T-helper 1 cell treated with Interleukin-12 subunit alpha and Interleukin-12 subunit beta and Interleukin-4 antibody, amounts not matched to agents 30 ng/mL and 1 ng/mL, for 36 hours (primary cell): ENCODE measurements at regions not wholly inside any gene's neighbourhood (a gene's known extent, or its start where the extent isn't known, plus 50 kb on each side); places are given as distances from the start of the nearest gene placed in this dataset.
"Not testable (repeated sequence)": the region's sequence is repeated elsewhere in the genome, so short reads cannot be mapped to it uniquely, and the experiment has no call there.

Experiments
- intact Hi-C: fragments of 100-400 bp; cut with micrococcal nuclease; formaldehyde crosslinking; loops from one replicate; pipeline ENCODE4 v1.15.1; 2024

- intact Hi-C loops: no loop called here
Observed at GRCh38 chr13:81012031-81012430, 671.1 kb upstream of the SPRY2 start.

DNA sequence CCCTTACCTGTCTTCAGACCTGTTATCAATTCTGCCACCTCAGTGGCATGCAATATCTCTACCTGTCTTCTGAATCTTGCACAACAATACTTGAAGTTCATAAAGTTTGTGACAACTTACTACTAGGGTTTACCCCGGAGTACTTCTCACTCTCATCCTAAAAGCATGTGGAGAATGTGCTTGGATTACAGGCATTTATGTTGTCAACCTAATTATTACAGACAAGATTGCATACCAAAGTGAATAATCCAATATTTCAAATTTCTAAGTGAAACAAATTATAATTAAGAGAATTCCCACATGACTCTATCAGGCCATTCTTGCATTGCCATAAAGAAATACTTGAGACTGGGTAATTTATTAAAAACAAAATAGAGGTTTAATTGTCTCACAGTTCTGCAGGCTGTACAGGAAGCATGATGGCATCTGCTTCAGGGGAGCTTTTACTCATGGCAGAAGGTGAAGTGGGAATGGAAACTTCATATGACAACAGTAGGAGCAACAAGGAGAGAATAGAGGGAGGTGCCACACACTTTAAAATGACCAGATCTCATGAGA, 661.0 kb upstream of the SPRY2 start:
- intact Hi-C loops: no loop called here

- intact Hi-C loops: not testable (repeated sequence)
Observed at GRCh38 chr13:80998603-80999002, 657.7 kb upstream of the SPRY2 start.

DNA sequence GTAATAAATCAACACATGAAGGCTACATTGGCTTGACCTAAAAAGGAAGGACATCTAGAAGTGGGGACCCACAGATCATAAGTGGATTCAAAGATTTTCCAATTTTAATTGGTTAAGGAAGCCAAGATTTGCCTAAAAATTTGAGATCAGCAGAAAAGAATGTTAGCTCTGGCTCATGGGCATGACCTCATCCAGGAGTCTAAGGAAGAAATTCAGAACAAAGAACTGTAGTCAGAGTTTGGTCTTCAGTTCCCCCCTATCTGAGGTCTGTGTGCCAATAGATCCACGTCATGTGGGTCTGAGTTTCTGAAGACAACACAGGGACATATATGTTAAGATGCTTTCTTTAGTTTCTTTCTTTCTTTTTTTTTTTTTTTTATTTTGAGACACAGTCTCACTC, 648.8 kb upstream of the SPRY2 start:
- intact Hi-C loops: no loop called here

GRCh38 chr13:80989241-80989640, 648.3 kb upstream of the SPRY2 start:
- intact Hi-C loops: no loop called here

DNA sequence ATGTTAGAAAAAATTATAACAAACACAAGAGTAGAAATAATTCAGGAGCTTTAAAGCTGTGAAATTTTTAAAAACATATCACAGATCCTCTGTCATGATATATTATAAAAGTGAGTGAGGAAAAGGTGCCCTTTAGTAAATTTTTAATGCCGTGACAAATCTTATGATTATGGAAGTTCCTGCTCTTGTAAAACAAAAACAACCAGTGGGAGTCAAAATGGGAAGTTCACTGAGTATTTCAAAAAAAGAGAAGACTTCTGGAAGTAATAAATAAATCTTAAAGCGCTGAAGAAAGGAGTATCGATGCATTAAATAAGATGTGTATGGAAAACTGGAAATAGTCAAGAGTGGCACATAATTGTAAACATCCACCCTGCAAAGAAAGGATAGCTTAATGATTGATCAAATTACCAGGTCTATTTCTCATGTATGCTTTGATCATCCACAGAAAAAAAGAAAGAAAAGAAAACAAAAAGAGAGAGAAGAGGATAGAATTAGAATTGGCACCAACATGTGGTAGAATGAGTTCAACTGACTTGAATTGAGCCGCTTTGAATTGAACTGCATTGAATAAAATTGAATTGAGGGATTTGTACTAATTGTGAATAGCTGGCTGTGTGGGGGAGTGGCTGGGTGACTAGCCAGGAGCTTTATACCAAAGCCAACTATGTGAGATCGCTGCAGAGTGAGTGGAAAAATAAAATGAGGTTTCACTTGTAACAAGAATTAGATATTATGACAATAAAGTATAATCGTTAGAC, 647.6 kb upstream of the SPRY2 start:
- intact Hi-C loops: no loop called here

- intact Hi-C loops: loop anchor here (1.0 to 5.0 kb wide), 2 partner anchors 38 to 637 kb away; partner anchors contain the start of gene SPRY2
Observed at GRCh38 chr13:80979035-80979641, 638.2 kb upstream of the SPRY2 start.

- intact Hi-C loops: loop anchor here (5.0 kb wide), 1 partner anchor 635 kb away; the partner anchor contains the start of gene SPRY2
Observed at GRCh38 chr13:80977168-80977567, 636.2 kb upstream of the SPRY2 start.

DNA sequence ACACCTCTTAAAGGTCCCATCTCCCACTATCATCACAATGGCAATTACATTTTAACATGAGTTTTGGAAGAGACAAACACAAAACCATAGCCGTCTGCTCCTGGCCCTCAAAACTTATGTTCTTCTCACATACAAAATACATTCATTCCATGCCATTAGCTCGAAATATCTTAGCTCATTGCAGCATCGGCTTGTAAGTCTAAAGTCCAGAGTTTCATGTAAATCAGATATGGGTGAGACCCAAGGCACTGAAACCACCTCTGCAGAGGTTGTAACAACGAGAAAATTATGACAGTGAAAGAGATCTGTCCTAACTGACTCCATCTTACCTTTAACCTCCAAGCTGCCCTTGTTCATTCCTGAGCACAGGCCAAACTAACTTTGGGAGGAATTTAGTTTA, 635.0 kb upstream of the SPRY2 start:
- intact Hi-C loops: loop anchor here (5.0 kb wide), 1 partner anchor 634 kb away; the partner anchor contains the start of gene SPRY2

DNA sequence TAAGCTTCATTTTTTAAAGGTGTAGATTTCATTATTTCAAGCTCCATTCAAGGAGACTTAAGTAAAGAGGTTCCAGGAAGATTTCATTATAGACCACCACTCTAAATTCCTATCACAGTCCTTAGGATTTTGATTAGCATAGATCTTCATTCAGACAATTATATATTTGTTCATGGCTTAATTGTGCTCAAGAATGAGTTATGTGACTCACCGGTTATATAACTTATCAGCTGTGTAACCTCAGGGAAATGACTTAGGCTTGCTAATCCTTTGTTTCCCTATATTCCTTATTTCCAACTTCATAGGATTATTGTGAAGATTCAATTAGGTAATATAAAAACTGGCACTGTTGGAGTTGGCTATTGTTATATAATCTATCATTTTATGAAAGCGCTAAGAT, 632.8 kb upstream of the SPRY2 start:
- intact Hi-C loops: no loop called here

- intact Hi-C loops: no loop called here
Observed at GRCh38 chr13:80972857-80973478, 632.0 kb upstream of the SPRY2 start.

- intact Hi-C loops: no loop called here
Observed at GRCh38 chr13:80965097-80965496, 624.2 kb upstream of the SPRY2 start.

DNA sequence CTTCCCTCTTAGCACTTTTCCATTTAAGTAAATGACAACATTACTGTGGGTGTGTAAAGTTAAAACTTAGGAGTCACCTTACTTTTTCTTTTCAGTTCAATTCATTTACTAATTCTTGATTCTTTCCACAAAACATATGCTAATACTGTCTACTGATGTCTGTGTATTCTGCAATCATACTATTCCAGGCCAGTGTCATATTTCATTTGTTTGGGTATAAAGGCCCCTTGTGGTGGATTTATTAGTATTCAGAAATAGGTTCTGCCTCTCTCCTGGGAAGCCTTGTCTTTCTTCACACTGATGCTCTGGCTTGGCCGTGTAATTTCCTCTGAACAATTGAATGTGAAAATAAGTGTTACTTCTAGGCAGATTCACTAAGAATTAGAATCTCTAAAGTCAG, 621.9 kb upstream of the SPRY2 start:
- intact Hi-C loops: no loop called here

DNA sequence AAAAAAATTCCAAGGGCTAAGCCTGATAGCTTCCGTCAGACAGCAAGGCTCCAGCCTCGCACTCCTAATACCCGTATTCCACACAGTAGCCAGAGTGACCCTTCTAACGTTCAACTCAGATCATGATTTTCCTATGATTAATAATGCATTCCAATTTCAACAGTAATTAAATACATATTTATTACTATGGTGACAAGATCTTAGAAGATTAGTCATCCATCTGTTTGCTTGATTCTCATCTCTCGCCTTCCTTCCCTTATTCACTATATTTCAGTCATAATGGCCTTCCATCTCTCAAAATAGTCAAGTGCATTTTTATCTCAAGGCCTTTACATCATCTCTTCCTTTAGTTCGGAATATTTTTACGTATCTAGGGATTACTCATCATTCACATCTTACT, 621.2 kb upstream of the SPRY2 start:
- intact Hi-C loops: no loop called here

- intact Hi-C loops: no loop called here
Observed at GRCh38 chr13:80957019-80957655, 616.2 kb upstream of the SPRY2 start.

DNA sequence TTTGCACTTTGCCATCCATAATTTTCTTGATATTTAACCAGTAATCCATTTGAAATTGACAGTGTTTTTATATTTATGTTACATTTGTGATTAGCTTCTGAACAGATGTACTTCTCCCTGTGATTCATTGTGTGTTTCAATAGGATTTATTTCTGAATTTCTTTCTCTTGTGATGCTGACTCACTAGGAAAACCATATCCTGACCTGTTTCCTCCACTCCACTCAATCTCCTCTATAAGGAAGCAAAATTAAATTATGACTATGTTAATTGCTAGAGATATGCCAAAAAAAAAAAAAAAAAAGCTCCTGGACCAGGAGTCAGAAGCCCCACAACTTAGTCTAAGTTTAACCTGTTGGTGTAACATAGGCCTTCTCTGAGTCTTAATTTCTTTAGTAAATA, 614.6 kb upstream of the SPRY2 start:
- intact Hi-C loops: no loop called here

DNA sequence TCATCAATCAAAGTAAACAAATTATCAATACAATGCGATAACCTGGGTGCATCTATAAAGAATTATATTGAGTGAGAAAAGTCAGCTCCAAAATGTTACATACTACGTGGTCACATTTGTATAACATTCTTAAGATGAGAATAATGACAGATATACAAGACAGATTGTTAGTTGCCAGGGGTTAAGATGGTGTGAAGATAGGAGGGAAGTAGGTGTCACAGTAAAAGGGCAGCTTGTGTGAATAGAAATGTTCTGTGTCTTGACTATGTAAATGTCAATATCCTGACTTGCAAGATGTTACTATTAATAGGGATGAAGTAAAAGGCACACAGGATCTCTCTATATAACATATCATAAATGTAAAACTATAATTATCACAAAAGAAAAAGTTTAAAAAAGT, 611.2 kb upstream of the SPRY2 start:
- intact Hi-C loops: no loop called here

DNA sequence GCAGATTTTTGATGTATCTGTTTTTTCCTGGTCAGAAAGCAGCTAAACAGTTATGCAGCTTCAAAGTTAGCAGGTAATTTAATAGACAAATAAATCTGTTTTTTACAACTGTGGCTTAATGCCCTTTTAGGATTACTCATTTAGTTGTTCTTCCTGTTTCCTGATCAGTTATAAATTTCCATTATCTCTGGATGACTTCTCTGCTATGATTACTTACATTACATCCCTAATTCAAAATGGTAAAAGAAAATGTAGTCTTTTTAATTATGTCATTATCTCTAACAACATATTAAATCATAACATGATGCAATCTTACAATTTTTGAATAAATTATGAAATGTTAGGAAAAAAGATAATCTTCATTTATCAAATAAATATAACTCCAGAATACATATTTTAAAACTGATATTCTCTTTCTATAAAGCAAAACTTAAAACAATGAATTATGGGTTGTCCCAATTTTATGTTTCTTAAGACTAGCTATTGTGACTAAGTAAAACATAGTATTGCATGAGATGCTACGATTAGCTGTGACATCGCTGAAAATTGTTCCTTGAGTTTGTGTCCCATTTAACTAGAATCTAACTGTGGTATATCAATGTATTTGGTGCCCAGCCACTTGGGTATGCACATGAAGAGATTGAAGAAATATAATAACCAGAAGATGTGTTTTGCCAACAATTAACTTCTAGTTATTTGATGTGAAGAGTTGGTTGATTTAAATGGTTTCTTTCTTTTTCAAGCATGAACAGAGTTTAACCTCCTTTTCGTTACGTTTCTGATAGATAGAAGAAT, 605.3 kb upstream of the SPRY2 start:
- intact Hi-C loops: no loop called here

DNA sequence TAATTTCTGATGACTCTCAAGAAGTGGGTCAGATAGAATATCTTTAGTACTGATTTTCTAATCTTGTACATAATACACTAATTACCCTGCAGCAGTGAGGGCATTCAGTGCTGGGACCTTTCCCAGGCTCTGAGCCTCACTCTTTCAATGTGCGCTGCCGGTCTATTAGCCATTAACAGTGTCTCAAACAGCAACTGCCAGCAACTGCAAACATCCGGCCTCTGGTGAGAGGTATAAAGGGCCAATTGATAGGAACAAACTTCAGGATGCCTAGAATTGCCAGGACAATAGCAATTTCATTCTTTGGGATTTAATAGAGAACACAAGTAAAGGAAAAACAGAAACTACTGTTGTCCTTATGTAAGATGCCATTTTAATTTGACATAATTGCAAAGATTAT, 604.4 kb upstream of the SPRY2 start:
- intact Hi-C loops: no loop called here

DNA sequence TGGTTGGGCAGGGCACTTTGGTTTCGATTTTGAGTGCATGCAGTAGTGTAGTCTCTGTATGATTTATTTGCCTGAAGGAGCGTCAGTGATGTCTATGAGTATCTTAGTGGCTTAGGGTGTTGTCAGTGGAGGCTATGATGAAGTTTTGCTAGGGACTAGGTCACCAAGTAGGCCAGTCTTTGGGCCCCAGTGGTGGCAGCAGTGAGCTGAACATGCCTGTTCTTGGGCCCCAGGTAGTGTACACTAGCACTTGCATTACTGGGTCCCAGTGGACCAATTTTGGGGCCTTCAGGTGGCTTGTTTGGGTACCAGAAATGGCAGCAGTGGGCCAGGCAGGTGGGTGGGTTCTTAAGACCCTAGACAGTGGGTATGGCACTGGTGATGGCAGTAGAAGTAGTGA, 598.7 kb upstream of the SPRY2 start:
- intact Hi-C loops: no loop called here

DNA sequence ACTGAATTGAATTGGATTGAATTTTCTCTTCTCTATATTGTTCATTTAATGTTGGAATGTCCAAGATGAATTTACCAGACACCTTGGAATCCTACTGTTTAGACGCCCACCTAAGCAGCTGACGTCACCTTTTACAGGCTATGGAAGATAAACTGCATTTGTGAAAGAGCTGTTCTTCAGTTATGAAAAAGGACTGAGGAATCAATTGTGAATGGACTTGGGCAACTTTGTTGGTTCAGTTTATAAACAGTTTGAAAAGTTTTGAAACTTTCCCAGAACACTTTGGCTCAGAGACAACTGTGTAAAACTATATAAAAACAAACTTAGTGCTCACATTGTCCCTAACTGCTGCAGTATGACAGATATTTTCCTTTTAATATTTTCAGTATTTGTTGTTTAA, 590.8 kb upstream of the SPRY2 start:
- intact Hi-C loops: no loop called here
